ENCODE measurements at regions not wholly inside any gene's neighbourhood (a gene's known extent, or its start where the extent isn't known, plus 50 kb on each side); places are given as distances from the start of the nearest gene placed in this dataset.

DNA sequence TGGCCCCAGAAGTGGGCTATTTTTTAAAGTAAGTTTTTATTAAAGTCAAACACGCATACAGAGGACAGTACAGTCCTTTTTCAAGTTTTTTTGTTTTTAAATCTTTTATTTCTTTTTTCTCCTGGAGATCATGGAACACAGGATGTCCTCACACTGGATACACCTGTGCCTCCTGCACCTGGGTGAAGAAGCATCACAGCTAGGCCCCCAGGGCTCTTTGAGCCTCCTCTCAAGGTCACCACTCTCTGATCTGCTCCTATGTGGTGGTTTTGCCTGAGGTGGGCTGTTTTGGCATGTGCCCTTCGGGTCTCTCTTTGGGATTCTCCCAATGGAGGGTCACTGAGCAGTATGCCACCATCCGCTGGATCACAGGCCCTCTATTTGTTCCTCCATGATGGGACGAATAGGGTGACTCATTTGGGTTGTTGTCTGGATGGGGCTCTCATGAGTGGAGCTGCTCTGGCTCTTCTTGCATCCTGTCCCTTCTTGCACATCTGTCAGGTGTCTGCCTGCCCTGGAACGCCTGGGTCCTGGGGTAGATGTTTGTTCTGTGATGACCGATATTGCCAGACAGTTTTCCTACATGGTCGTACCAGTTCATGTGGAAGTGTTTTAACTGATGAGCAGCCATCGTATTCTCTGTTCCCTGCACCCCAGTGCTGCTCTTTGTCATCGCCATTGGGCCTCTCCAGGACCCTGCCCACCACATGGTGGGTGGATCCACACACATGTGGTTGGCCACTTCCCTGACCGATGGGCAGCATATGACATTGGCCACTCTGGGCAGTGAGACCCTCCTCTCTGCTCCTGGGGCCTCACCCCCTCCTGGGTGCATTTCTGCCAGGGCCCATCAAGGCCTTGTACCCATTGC is 55.2 kb upstream of the MED9 start:
- DNase-seq (ENCODE audit: low spot score): no peak
- TF ChIP-seq, protein P1, sequence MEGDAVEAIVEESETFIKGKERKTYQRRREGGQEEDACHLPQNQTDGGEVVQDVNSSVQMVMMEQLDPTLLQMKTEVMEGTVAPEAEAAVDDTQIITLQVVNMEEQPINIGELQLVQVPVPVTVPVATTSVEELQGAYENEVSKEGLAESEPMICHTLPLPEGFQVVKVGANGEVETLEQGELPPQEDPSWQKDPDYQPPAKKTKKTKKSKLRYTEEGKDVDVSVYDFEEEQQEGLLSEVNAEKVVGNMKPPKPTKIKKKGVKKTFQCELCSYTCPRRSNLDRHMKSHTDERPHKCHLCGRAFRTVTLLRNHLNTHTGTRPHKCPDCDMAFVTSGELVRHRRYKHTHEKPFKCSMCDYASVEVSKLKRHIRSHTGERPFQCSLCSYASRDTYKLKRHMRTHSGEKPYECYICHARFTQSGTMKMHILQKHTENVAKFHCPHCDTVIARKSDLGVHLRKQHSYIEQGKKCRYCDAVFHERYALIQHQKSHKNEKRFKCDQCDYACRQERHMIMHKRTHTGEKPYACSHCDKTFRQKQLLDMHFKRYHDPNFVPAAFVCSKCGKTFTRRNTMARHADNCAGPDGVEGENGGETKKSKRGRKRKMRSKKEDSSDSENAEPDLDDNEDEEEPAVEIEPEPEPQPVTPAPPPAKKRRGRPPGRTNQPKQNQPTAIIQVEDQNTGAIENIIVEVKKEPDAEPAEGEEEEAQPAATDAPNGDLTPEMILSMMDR (IDR thresholded peaks at IDR 0.05; ENCODE audit: poor library complexity): no peak
- TF ChIP-seq EZH2 (IDR thresholded peaks at IDR 0.05; ENCODE audit: borderline replicate concordance) (no peak), EZH2phosphoT487 (IDR thresholded peaks at IDR 0.05; ENCODE audit: low read depth, severe bottlenecking, unreplicated experiment) (no peak)
- Histone ChIP-seq H3K27ac (no peak overlapping the region), H4K20me1 (ENCODE audit: insufficient read depth, poor library complexity, severe bottlenecking) (no peaks in the 10 kb centered on the region), H3K4me1 (ENCODE audit: insufficient read depth) (peaks cover 14% of the 10 kb centered on the region), H3K9me2 (replicated peaks; ENCODE audit: insufficient read depth) (no peaks in the 10 kb centered on the region), H3K36me3 (replicated peaks; ENCODE audit: insufficient read depth, low read depth) (no peaks in the 10 kb centered on the region), H3K27me3 (no peaks in the 10 kb centered on the region), H2AFZ (no peak overlapping the region), H3K4me2 (no peak overlapping the region), H3K9me3 (ENCODE audit: low read depth) (no peaks in the 10 kb centered on the region), H3K4me3 (no peak overlapping the region), H3K79me2 (no peaks in the 10 kb centered on the region)
- 92% methylated on average over 10 of the region's 10 CpGs for WGBS (ENCODE audit: low lambda C conversion rate, missing lambda C conversion rate)

DNA sequence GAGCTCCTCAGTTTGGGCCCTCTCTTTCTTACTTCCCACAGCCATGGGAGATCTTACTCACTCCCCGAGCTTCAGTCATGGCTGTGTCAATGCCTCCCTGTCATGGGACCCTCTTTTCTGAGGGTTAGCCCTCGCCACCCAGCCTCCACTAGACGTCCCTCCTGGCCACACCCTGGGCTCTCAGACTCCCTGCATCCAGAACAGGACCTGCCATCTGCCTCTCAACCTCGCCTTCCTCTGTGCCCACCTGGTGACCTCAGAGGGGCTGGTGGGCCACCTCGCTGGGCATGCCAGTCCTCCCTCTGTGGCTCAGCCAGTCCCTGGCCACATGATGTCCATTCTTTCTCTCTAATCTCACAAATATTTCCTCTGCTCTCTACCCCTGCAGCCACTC is 54.6 kb upstream of the MED9 start:
- Histone ChIP-seq H3K79me2 (no peaks in the 10 kb centered on the region), H3K27ac (no peak overlapping the region), H3K27me3 (no peaks in the 10 kb centered on the region), H3K36me3 (replicated peaks; ENCODE audit: insufficient read depth, low read depth) (no peaks in the 10 kb centered on the region), H3K4me1 (ENCODE audit: insufficient read depth) (peaks cover 8% of the 10 kb centered on the region), H3K4me3 (no peak overlapping the region), H3K9me2 (replicated peaks; ENCODE audit: insufficient read depth) (no peaks in the 10 kb centered on the region), H2AFZ (no peak overlapping the region), H3K4me2 (no peak overlapping the region), H4K20me1 (ENCODE audit: insufficient read depth, poor library complexity, severe bottlenecking) (no peaks in the 10 kb centered on the region), H3K9me3 (ENCODE audit: low read depth) (no peaks in the 10 kb centered on the region)
- TF ChIP-seq, protein P1 (IDR thresholded peaks at IDR 0.05; ENCODE audit: poor library complexity): no peak
- no peak for TF ChIP-seq EZH2 (IDR thresholded peaks at IDR 0.05; ENCODE audit: borderline replicate concordance)
- TF ChIP-seq EZH2phosphoT487 (IDR thresholded peaks at IDR 0.05; ENCODE audit: low read depth, severe bottlenecking, unreplicated experiment): no peak
- 88% methylated on average over 5 of the region's 5 CpGs for WGBS (ENCODE audit: low lambda C conversion rate, missing lambda C conversion rate)
- no peak for DNase-seq (ENCODE audit: low spot score)

DNA sequence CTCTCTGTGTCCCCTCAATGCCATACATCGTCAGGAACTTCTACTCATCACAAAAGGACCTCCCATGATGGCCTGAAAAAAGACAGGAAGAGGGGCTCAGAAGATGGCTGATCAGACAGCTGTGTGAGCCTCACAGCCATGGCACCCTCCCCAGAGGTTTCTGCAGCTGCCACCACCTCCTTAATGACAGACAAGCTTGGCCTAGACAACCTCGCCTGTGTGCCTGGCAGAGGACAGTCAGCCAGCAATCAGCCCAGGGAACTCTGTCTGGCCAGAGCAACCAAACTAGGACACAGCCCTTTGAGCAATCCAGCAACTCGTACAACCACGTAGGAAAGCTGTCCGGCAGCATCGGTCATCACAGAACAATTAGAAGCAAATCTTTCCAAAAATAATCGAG is 54.2 kb upstream of the MED9 start:
- Histone ChIP-seq H3K4me3 (no peak overlapping the region), H3K36me3 (replicated peaks; ENCODE audit: insufficient read depth, low read depth) (no peaks in the 10 kb centered on the region), H3K79me2 (no peaks in the 10 kb centered on the region), H3K27me3 (no peaks in the 10 kb centered on the region), H3K4me1 (ENCODE audit: insufficient read depth) (peaks cover 5% of the 10 kb centered on the region), H3K4me2 (no peak overlapping the region), H4K20me1 (ENCODE audit: insufficient read depth, poor library complexity, severe bottlenecking) (no peaks in the 10 kb centered on the region), H3K9me2 (replicated peaks; ENCODE audit: insufficient read depth) (no peaks in the 10 kb centered on the region), H2AFZ (no peak overlapping the region), H3K9me3 (ENCODE audit: low read depth) (no peaks in the 10 kb centered on the region), H3K27ac (no peak overlapping the region)
- no peak for DNase-seq (ENCODE audit: low spot score)
- WGBS (ENCODE audit: low lambda C conversion rate, missing lambda C conversion rate): 92% methylated on average over 7 of the region's 7 CpGs
- no peak for TF ChIP-seq EZH2phosphoT487 (IDR thresholded peaks at IDR 0.05; ENCODE audit: low read depth, severe bottlenecking, unreplicated experiment)
- no peak for TF ChIP-seq EZH2 (IDR thresholded peaks at IDR 0.05; ENCODE audit: borderline replicate concordance)
- TF ChIP-seq, protein P1 (IDR thresholded peaks at IDR 0.05; ENCODE audit: poor library complexity): no peak

Measured in hepatocyte (in vitro differentiated cells).